ENCODE measurements at regions not wholly inside any gene's neighbourhood (a gene's known extent, or its start where the extent isn't known, plus 50 kb on each side); places are given as distances from the start of the nearest gene placed in this dataset.

DNA sequence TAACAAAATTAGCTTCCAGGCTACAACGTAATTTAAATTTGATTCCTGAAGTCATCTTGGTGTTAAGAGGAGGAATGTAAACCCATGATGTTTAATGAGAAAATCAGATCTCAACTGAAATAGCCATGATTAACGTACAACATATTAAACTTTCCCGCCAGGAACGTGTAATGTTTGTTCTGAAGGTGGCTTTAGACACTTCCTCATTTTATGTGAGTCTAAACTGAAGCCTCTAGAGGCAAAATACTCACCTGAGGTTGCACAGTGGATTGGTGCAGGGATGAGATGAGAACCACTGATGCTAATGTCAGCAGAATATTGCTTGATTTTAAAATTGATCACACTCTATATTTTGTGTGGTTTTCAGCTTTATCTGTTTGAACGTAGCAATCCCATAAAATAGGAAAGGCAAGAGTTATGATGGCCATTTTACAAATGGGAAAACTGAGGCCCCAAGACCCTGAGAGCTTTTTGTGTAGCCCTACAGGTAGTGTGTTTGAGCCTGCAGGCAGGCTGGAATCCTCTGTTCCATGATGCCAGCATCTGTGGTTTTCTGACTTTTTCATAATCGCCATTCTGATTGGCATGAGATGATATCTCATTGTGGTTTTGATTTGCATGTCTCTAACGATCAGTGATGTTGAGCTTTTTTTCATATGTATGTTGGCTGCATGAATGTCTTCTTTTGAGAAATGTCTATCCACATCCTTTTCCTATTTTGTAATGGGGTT is 243.7 kb upstream of the BMPER start:
- Histone ChIP-seq H3K4me3 (ENCODE audit: insufficient read depth, low read depth, low read length) (no peak overlapping the region), H3K4me2 (ENCODE audit: low read length) (no peak overlapping the region), H4K20me1 (ENCODE audit: insufficient read depth, low read length) (no peaks in the 10 kb centered on the region), H3K27me3 (ENCODE audit: insufficient read depth, low read length) (no peaks in the 10 kb centered on the region), H3K4me1 (ENCODE audit: insufficient read depth, low read length) (no peaks in the 10 kb centered on the region), H3K9me3 (ENCODE audit: insufficient read depth, low read depth, low read length) (no peaks in the 10 kb centered on the region), H3K79me2 (ENCODE audit: insufficient read depth, low read length) (no peaks in the 10 kb centered on the region), H3K36me3 (ENCODE audit: insufficient read depth, low read length) (no peaks in the 10 kb centered on the region), H3K27ac (ENCODE audit: low read depth, low read length) (no peak overlapping the region), H2AFZ (ENCODE audit: low read depth, low read length) (no peak overlapping the region), H3K9ac (ENCODE audit: low read length) (no peak overlapping the region)
- Mint-ChIP-seq H3K27ac (ENCODE audit: unreplicated experiment) (no peak overlapping the region), H3K9me3 (ENCODE audit: unreplicated experiment) (no peaks in the 10 kb centered on the region), H3K27me3 (ENCODE audit: low read depth, unreplicated experiment) (no peaks in the 10 kb centered on the region), H3K4me1 (ENCODE audit: low read depth, unreplicated experiment) (peaks cover 7% of the 10 kb centered on the region), H3K4me3 (ENCODE audit: unreplicated experiment) (no peak overlapping the region), H3K36me3 (ENCODE audit: low read depth, unreplicated experiment) (no peaks in the 10 kb centered on the region)
- no peak for DNase-seq (ENCODE audit: low read depth)
- no peak for FAIRE-seq
- TF ChIP-seq EZH2 (IDR thresholded peaks at IDR 0.05; ENCODE audit: insufficient read depth, low read length) = no peak
- TF ChIP-seq, protein P1, sequence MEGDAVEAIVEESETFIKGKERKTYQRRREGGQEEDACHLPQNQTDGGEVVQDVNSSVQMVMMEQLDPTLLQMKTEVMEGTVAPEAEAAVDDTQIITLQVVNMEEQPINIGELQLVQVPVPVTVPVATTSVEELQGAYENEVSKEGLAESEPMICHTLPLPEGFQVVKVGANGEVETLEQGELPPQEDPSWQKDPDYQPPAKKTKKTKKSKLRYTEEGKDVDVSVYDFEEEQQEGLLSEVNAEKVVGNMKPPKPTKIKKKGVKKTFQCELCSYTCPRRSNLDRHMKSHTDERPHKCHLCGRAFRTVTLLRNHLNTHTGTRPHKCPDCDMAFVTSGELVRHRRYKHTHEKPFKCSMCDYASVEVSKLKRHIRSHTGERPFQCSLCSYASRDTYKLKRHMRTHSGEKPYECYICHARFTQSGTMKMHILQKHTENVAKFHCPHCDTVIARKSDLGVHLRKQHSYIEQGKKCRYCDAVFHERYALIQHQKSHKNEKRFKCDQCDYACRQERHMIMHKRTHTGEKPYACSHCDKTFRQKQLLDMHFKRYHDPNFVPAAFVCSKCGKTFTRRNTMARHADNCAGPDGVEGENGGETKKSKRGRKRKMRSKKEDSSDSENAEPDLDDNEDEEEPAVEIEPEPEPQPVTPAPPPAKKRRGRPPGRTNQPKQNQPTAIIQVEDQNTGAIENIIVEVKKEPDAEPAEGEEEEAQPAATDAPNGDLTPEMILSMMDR (IDR thresholded peaks at IDR 0.05; ENCODE audit: insufficient read depth, low read depth, low read length) = no peak

DNA sequence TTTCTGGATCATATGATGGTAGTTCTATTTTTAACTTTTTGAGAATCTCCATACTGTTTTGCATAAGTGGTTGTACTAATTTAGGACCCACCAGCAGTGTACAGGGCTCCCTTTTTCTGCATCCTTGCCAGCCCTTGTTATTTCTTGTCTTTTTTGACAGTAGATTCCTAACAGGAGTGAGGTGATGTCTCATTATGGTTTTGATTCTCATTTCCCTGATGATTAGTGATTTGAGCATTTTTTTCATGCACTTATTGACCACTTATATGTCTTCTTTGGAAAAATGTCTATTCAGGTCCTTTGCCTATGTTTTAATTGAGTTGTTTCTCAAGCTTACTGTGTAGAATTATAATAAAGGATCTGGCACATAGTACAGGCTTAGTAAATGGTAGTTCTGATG is 238.8 kb upstream of the BMPER start:
- Histone ChIP-seq H3K4me3 (ENCODE audit: insufficient read depth, low read depth, low read length) (no peak overlapping the region), H3K4me2 (ENCODE audit: low read length) (peak overlapping the region; percentile 2), H3K79me2 (ENCODE audit: insufficient read depth, low read length) (no peaks in the 10 kb centered on the region), H3K9ac (ENCODE audit: low read length) (no peak overlapping the region), H3K9me3 (ENCODE audit: insufficient read depth, low read depth, low read length) (no peaks in the 10 kb centered on the region), H3K27ac (ENCODE audit: low read depth, low read length) (no peak overlapping the region), H3K4me1 (ENCODE audit: insufficient read depth, low read length) (peaks cover 11% of the 10 kb centered on the region), H4K20me1 (ENCODE audit: insufficient read depth, low read length) (no peaks in the 10 kb centered on the region), H3K27me3 (ENCODE audit: insufficient read depth, low read length) (no peaks in the 10 kb centered on the region), H2AFZ (ENCODE audit: low read depth, low read length) (no peak overlapping the region), H3K36me3 (ENCODE audit: insufficient read depth, low read length) (no peaks in the 10 kb centered on the region)
- Mint-ChIP-seq H3K9me3 (ENCODE audit: unreplicated experiment) (no peaks in the 10 kb centered on the region), H3K27me3 (ENCODE audit: low read depth, unreplicated experiment) (no peaks in the 10 kb centered on the region), H3K27ac (ENCODE audit: unreplicated experiment) (no peak overlapping the region), H3K4me3 (ENCODE audit: unreplicated experiment) (no peak overlapping the region), H3K4me1 (ENCODE audit: low read depth, unreplicated experiment) (peaks cover 27% of the 10 kb centered on the region), H3K36me3 (ENCODE audit: low read depth, unreplicated experiment) (no peaks in the 10 kb centered on the region)
- FAIRE-seq (no peak), DNase-seq (ENCODE audit: low read depth) (peak; percentile 40)
- TF ChIP-seq EZH2 (IDR thresholded peaks at IDR 0.05; ENCODE audit: insufficient read depth, low read length) = no peak
- TF ChIP-seq, protein P1 (IDR thresholded peaks at IDR 0.05; ENCODE audit: insufficient read depth, low read depth, low read length) = no peak

DNA sequence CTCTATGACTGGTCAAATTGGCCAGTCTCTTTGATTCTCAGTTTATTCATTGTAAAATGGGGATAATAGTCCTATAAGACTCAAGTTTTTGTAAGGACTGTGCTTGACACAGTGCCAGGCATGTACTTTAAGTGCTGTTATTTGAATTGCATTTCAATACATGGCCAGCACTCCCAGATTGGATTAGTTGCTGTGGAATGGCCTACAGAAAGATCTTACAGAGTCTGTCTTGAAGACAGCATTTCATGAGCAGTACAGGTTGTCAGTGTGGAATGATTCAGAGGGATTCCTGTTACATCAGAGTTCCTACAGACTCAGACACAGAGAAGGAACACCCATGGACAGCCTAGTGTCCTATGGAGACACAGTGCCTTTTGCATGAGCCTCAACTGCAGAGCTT is 238.1 kb upstream of the BMPER start:
- FAIRE-seq = peak; percentile 65
- H3K9me3 ChIP-seq (ENCODE audit: insufficient read depth, low read depth, low read length) = no peaks in the 10 kb centered on the region
- TF ChIP-seq EZH2 (IDR thresholded peaks at IDR 0.05; ENCODE audit: insufficient read depth, low read length) = no peak
- TF ChIP-seq, protein P1 (IDR thresholded peaks at IDR 0.05; ENCODE audit: insufficient read depth, low read depth, low read length) = no peak
- Mint-ChIP-seq H3K4me1 (ENCODE audit: low read depth, unreplicated experiment) (peaks cover 27% of the 10 kb centered on the region), H3K27me3 (ENCODE audit: low read depth, unreplicated experiment) (no peaks in the 10 kb centered on the region), H3K9me3 (ENCODE audit: unreplicated experiment) (no peaks in the 10 kb centered on the region), H3K36me3 (ENCODE audit: low read depth, unreplicated experiment) (no peaks in the 10 kb centered on the region), H3K27ac (ENCODE audit: unreplicated experiment) (peak overlapping the region; percentile 3), H3K4me3 (ENCODE audit: unreplicated experiment) (no peak overlapping the region)
- no peak overlapping the region for H2AFZ ChIP-seq (ENCODE audit: low read depth, low read length)
- no peaks in the 10 kb centered on the region for H3K27me3 ChIP-seq (ENCODE audit: insufficient read depth, low read length)
- peaks cover 11% of the 10 kb centered on the region for H3K4me1 ChIP-seq (ENCODE audit: insufficient read depth, low read length)
- no peak overlapping the region for H3K27ac ChIP-seq (ENCODE audit: low read depth, low read length)
- no peaks in the 10 kb centered on the region for H3K36me3 ChIP-seq (ENCODE audit: insufficient read depth, low read length)
- H3K4me2 ChIP-seq (ENCODE audit: low read length) = peak overlapping the region; percentile 2
- H3K79me2 ChIP-seq (ENCODE audit: insufficient read depth, low read length) = no peaks in the 10 kb centered on the region
- DNase-seq (ENCODE audit: low read depth) = peak; percentile 8
- no peak overlapping the region for H3K4me3 ChIP-seq (ENCODE audit: insufficient read depth, low read depth, low read length)
- no peaks in the 10 kb centered on the region for H4K20me1 ChIP-seq (ENCODE audit: insufficient read depth, low read length)
- H3K9ac ChIP-seq (ENCODE audit: low read length) = no peak overlapping the region
